Activated naive CD4-positive, alpha-beta T cell (primary cell): ENCODE measurements at regions not wholly inside any gene's neighbourhood (a gene's known extent, or its start where the extent isn't known, plus 50 kb on each side); places are given as distances from the start of the nearest gene placed in this dataset.

Source experiments
- DNase-seq, 4 experiments: peaks; one replicate each; lab custom pipeline; 2025; lab: John Stamatoyannopoulos, UW

DNA sequence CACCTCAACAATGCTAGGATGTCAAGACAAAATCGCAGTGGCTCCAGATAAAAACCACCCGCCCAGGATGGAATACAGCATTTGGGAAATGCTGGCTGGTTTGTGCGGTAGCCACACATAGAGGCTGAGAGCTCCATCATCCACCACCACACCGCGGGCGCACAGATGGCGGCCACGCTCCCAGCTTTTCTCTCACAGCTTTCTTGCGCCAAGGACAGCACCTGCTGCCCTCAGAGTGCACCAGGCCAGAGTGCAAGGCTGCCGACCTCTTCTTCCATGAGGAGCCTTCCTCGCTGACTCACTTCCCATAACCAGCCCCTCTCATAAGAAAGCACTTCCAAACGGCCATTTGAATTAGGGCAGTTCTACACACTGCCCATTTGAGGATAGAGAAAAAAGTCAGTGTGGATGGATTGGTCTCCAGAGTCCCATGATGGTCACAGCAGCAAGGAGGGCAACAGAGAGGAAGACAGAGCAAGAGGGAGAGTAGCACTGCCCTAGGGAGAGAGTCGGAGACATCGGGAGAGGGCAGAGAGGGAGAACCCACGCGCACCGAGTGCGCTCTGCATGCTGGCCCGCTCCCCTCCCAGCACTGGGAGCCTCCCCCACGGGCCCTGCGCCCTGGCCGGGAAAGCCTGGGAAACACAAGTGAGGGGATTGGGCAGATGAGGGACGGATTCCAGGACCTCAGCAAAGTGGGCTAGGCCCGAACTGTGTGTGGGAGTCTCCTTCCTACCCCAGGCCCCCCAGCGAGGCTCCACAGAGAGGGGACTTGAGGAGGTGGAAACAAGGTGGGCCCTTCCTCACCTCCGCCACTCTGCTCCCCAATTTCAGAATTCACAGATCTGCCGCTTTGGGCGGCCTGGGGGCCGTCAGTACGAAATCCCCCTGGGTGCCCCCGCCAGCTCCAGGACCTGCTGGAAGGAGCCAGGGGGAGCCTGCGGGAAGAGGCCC, 156.9 kb downstream of the USP12 start:
- no peak for DNase-seq

DNA sequence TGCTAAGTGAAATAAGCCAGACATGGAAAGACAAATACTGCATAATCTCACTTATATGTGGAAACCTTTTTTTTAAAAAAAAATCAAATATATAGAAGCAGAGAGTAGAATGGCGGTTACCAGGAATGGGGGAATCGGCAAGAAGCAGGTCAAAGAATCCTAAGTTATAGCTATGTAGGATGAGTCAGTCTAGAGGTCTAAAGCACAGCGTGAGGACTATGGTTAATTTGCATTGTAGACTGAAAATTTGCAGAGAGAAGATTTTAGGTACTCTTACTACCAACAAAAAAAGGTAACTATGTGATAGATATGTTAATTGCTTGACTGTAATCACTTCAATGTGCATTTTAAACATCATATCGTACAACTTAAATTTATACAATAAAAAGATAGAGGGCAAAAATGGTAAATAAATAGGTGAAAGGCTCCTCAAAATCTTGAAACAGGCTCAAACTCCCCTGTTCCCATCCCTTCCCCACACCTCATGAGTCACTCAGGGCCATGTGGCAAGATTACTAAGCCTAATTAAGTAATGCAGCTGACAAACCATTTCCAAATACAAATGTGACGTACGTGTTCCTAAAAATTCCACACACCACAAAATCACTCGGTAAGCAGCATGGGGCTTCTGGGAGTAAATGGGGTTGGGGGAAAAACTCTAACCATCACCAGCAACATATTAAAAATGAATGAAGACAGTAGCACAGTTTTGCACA, 159.0 kb downstream of the USP12 start:
- DNase-seq, result no peak

DNA sequence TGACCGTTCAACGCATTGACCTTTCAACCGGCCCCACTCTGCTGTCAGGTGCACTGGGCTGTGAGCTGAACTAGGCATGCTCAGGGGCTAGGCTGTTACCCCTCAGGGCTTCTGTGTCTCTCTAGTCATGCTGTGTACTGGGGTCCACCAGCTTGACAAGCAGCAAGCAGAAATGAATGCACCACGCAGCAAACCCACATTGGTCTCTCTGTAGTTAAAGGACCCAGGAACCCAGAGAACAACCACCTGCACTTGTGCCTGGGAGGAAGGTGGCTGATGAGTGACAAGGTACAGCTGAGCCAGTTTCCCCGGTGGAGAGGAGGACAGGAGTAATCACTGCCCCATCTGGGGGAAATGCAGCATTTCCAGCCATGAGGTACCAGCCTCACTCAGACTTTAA, 159.9 kb downstream of the USP12 start:
- DNase-seq, result no peak

DNA sequence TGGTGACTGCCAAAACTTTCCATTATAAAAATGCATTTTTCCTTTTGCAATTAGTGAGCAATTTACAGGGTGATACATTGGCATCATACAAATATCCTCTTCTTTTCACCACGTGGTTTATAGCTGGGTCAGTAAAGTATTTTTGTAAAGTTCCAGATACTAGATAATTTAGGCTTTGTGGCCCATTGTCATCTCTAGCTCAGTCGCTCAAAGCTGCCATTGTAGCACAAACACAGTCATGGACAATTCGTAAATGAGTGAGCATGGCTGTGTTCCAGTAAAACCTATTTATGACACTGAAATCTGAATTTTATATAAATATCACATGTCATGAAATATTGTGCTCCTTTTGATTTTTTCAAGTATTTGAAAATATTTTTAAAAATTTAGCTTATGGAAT, 162.9 kb downstream of the USP12 start:
- DNase-seq, result no peak

DNA sequence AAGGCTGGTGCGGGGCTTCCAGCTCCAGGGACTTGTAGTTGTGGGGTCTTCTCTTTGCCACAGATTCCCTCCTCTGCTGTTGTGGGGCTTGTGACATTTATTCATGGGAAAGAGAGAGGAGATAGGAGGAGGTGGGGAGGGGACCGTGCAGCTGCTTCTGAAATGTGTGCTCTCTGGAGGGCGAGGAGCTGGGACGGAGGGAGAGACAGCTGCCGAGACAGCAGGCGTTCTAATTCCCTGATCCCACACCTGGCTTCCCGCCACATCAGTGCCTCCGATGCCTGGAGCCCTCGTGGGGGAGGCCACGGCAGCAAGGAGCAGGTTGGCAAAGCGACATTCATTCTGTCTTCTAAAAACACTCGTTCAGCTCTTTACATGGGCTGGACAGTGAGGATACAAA, 164.4 kb downstream of the USP12 start:
- no peak for DNase-seq

DNA sequence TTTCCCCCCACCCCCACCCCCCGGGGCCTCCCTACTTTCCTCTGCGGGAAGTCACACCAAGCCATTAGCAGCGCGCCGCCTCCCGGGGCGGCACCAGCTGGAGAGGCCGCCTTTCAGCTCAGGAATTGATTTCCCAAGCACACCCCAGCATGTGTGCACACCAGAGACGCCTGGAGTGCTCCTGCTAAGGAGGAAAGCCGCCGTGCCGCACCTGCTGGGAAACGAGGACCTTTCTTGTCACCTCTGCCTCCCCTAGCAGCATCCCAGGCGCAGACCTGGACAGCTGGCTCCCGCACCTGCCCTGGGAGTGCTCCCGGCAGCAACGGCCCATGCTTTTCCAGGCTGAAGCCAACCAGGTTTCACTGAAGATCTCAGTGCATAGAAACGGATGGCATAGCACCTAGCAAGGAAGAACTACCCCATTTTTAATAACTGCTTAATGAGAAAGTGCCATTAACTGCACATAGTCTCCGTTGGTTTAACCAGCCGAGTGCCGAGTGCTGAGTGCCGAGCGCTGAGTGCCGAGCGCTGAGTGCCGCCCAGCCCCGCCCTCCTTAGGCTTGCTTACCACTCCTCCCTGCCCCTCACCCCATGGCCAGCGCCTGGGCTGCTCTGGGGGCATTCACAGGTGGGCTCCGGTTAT, 165.0 kb downstream of the USP12 start:
- no peak for DNase-seq

DNA sequence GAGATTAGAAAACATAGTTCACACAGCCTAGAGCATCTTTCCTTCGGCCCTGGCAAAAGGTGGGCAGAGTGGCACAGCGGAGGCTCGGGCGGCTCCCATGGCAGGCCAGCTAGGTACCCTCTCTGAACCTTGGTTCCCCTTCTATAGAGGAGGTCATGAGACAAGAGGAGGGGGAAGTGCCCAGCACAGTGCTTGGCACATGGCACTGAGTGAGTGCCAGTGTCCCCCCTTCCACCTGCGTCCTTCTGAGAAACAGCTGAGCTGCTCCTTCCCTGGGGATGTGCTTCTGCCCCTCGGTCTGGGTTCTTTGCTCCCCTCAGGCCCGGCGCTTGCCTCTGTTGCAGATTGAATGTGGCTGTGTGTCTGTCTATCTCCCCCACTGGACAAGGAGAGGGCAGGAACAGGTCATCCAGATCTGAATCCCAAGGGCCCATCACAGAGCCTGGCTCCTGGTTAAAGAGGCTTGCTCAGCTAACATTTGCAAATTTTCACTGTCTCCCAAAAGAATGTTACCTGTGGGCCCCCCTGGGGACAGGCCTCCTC, 165.6 kb downstream of the USP12 start:
- DNase-seq, result no peak

DNA sequence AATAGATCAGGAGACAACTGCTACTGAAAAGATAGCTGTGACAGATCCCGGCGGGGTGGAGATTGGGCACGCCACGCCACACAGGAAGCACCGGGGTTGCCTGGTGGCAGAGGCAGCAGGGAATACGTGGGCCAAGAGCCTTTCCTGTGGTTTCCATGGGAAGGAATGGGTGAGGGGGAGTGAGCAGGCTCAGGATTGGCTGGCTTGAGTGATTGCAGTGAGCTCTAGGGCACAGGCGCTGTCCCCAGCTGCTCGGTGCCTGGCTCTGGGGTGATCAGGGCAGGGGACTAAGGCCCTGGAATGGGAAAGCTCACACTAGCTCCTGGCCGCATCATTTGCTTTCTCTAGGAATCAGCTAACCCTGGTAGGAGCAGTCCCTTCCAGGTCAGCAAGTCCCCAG, 166.1 kb downstream of the USP12 start:
- DNase-seq, result no peak

DNA sequence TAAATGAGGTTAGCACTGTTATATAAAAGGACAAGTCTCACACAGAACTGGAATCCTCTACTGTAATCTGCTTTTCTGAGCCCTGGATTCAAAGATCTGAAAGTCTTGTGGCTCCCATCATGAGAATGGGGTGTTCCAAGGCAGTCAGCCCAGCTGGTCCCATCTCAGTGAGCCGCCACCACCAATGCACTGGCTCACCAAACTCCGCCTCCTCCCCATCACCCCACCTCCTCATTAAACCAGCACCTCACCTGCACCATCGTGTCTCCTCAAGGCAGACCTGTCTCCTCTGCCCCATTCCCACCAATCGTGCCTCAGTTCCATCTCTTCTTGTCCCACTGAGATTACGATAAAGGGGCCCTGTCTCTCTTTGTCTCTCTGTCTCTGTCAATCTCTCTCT, 166.7 kb downstream of the USP12 start:
- DNase-seq, result no peak

DNA sequence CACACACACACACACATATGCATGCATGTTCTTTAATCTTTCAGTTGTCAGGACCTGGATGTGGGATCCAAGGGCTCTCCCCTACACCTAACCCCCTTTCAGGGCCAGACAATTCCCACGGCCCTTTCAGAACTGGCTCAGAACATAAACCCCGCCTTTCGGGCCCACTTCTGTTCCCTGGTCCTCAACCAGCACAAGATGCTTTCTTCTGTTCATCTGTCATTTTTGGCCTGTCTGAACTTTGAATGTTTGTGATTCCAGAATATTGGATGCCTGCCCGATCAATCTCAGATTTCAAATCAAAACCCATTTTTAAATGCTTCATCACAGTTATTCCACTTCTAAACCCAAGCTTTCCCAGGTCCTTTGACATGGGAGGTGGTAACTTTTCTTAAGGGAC, 167.3 kb downstream of the USP12 start:
- no peak for DNase-seq

DNA sequence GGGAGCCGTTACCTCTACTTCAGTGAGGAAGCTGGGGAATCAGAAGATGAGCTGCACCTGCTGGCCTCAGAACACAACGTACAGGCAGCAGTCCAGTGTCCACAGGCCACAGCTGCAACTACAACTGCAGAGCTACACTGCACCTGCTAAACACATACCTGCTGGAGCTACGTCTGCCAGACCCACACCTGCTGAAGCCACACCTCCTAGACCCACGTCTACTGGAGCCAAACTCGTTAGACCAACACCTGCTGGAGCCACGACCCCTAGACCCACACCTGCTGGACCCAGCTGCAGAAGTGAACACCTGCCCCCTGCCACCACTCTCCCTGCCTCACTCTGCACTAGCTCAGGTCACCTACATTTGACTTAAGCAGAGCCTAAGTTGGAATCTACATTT, 169.9 kb downstream of the USP12 start:
- no peak for DNase-seq

DNA sequence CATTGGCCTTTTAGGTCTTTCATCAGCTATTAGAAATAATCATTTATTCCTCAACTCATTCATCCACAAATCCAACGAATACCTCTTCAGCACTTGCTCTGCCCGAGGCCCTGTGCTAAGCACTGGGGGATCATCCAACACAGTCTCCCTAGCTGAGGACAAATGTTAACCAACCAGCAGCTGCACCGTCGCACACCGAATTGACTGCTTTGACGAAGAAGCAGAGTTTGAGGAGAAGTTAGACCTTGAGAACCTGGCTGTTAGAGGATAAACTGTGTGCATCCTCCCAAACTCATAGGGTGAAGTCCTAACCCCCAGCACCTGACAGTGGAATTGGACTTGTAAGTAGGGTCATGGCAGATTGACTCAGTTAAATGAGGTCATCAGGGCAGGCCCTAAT, 170.9 kb downstream of the USP12 start:
- no peak for DNase-seq

DNA sequence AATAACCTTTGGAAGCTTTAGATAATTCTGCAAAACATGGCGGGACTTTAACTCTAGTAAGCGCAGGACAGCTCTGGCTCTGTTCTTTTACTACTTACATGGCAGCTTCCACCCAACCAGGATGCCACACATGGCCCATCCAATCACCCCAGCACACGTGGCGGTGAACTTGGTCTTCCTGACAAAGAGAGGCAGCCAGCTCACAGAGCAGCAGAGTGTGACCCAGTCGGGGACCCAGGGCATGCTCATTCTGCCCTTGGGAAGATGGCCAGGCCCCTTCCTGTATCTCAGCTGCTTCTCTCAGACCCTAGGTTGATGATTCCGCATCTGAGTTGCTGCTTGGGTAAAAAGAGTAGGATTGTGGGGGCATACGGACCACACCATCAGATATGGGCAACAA, 172.1 kb downstream of the USP12 start:
- no peak for DNase-seq

DNA sequence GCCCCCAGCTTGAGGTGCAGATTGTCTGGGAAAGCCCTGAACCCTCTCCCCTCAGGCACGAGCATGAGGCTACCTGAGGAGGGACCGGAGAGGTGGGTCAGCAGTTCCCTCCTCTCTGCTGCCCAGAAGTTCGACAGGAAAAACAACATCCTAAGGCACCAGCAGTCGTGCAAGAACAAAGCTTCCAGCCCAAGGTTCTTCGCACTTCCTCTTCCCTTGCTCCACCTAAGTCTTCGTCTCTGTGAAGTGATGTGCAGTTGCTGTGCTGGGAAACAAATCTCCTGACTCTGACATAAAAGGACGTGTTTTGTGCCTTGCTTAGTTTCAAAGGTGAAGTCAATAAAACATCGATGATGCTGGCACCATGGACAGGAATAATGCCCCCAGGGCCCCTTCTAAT, 173.3 kb downstream of the USP12 start:
- DNase-seq, result no peak

DNA sequence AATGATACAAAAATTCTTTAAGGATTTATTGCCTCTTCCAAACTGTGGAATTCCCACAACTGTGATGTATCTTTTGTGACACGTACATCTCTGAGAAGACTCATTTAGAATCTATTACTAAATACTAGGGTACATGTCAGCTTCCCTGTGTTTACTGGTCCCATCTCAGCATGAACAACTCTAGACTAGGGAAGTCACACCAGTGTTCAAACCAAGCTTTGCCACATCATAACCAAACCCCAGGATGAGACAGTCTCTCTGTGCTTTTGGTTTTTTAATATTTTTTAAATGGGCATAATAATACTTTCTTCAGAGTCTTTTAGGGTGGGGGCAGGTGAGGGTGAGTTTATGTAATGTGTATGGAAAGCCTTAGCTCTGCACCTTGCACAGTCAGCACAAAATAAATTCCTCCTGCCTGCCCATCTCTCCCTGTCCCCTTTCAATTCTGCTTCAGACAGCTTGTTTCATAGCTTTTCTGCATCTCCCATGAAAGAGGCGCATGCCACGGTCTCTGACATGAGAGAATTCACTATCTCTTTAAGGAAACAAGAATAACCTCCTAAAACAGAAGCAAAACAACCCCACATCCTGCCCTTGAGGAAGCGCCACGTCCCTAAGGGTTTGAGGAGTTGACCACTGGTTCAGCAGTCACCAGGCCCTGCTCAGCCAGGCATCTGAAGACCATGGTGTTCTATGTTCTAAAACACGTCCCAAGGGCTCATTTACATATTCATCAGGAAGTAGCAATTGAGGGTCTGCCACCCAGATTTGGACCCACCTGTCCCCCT, 174.5 kb downstream of the USP12 start:
- no peak for DNase-seq

DNA sequence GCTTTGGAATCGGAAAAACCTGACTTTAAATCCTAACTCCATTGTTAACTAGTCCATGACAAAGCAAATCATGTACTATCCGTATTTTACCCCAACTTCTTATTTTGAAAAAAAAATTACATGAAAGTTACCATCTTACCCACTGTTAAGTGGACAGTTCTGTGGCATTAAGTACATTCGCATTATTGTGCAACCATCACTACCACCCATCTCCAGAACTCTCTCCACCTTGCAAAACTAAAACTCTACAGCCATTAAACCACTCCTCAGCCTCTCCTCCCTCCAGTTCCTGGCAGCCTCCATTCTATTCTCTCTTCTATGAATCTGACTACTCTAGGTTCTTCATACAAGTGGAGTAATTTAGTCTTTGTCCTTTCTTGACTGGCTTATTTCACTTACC, 176.5 kb downstream of the USP12 start:
- no peak for DNase-seq

DNA sequence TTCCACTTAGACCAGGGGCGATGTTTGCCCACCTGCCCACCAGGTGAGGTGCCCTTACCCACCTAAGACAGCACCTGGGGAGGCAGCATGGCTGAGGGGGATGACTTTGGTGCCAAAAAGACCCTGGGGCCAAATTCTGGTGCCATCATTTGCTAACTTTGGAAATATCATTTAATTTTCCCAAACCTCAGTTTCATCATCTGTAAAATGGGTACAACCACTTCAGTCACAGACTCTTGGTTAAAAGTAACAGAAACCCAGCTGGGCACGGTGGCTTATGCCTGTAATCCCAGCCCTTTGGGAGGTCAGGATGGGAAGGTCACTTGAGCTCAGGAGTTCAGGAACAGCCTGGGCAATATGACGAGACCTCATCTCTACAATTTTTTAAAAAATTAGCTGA, 177.8 kb downstream of the USP12 start:
- no peak for DNase-seq

DNA sequence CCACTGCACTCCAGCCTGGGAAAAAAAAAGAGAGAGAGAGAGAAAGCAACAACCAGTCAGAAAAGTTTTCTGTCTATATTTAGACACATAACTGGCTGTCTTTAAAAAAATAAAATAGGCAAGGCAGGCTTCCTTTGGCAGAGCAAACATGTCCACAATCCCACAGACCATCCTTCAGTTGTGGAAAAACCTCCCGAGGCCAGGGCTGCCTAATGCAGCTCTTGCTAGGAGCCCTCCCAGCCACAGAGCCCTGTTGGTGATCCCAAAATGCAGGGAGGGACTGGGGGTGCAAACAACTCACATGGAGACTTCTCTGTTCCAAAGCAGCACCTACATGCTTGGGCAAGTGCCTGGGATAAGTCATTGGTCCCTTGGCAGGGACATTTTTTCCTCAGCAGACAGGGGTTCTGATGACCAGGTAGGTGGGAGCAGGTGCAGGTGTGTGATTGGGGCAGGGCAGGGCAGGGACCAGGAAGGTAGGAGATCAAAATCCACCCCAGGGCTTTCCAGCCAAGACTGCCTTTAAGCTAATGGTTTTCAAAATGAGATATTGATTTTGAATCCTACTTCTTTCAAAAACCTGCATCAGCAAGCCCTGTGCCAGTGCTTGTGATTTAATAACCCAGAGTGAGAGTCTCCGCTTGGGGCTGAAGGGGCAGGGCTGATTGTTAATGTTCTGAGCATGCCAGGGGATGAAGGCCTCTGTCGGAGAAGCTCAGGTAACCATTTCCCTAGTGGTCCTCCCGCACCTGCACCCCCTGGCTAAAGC, 178.5 kb downstream of the USP12 start:
- no peak for DNase-seq

DNA sequence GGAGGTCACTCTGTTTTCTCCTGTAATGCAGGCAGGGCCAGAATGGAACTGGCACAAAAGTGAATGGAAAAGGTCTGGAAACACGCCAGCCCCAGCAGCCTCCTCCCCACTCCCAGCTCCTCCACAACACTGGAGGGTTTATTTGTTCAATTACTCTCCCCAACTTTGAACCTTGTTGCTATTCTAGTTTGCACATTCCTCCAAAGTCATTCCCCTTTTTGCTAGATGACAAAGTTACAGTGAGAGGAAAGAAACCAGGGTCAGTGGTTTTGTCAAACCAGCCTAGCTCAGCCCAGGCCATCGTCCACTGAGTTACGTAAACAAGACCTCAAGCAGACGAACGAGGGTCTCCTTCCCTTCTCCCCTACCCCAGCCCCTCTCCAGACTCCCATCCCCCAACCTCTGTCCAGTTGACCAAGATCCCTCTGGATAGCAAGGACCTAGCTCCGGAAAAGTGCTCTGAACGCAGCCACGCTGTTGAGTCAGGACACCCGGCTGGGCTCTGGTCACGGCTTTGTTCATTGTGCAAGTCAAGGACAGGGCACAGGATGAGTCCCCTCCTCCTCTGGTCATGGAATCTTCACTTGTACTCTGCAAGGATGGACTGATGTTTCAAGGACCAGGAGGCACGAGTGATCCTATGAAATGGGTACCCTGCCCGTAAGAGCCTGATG, 180.0 kb downstream of the USP12 start:
- no peak for DNase-seq

DNA sequence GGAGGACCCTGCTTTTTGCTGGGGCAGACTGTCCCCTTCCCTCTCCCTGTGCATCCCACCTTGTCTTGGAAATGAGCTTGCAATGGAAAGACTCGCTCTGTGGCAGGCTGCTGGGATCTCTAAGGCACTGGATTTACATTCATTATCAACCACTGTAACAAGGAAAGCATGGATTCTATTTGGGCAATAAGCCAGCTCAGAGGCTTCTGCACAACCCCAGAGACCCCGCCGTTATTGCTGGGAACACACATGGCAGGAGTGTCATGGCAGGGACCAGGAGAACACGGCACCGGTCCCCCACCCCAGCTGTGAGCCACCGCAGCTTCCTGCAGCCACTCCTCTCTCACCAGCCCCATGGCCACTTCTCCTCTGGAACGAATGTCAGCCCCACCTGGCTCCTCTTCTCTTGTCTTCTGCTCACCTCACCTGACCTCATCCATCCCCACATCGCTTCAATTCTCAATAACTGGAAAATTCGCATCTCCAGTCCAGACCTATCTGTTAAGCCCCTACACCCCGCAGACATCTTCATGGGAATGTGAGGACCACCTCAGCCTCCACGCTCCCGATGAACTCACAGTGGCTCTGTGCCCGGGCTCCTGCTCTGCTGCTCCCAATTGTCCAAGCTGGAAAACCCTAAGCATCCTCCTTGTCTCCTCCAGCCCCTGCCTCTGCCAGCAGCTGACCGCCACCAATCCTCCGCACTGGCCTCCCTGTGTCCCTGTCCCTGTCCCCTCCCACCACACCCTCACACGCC, 181.5 kb downstream of the USP12 start:
- no peak for DNase-seq
